COR-L47 (cell line): ENCODE measurements at regions not wholly inside any gene's neighbourhood (a gene's known extent, or its start where the extent isn't known, plus 50 kb on each side); places are given as distances from the start of the nearest gene placed in this dataset.
"Not testable (repeated sequence)": the region's sequence is repeated elsewhere in the genome, so short reads cannot be mapped to it uniquely, and the experiment has no call there.

Experiments
- DNase-seq: peaks from one replicate; lab custom pipeline; 2025; lab: John Stamatoyannopoulos, UW

GRCh38 chr12:112616469-112617152 lies 174.9 kb upstream of the RPH3A start:
- no peak for DNase-seq

GRCh38 chr12:112617153-112617505 lies 174.4 kb upstream of the RPH3A start:
- no peak for DNase-seq

GRCh38 chr12:112627851-112628250 lies 163.7 kb upstream of the RPH3A start:
- no peak for DNase-seq

- not testable (repeated sequence) for DNase-seq
Measured at GRCh38 chr12:112631974-112632373, 159.6 kb upstream of the RPH3A start.

GRCh38 chr12:112635036-112635435 lies 156.5 kb upstream of the RPH3A start:
- DNase-seq = no peak

- DNase-seq = no peak
Measured at GRCh38 chr12:112638420-112638819, 153.1 kb upstream of the RPH3A start.

GRCh38 chr12:112645586-112645985 lies 146.0 kb upstream of the RPH3A start:
- DNase-seq = no peak

- no peak for DNase-seq
Measured at GRCh38 chr12:112656141-112656540, 135.4 kb upstream of the RPH3A start.

GRCh38 chr12:112664569-112664968 lies 127.0 kb upstream of the RPH3A start:
- DNase-seq = no peak

GRCh38 chr12:112665958-112666357 lies 125.6 kb upstream of the RPH3A start:
- no peak for DNase-seq

- no peak for DNase-seq
Measured at GRCh38 chr12:112671564-112671963, 120.0 kb upstream of the RPH3A start.

- DNase-seq = no peak
Measured at GRCh38 chr12:112674539-112674938, 117.0 kb upstream of the RPH3A start.

- no peak for DNase-seq
Measured at GRCh38 chr12:112676507-112676906, 115.0 kb upstream of the RPH3A start.

GRCh38 chr12:112677050-112677765 lies 114.3 kb upstream of the RPH3A start:
- no peak for DNase-seq

- DNase-seq = no peak
Measured at GRCh38 chr12:112680993-112681392, 110.6 kb upstream of the RPH3A start.

GRCh38 chr12:112682586-112682985 lies 109.0 kb upstream of the RPH3A start:
- no peak for DNase-seq

- no peak for DNase-seq
Measured at GRCh38 chr12:112684742-112685141, 106.8 kb upstream of the RPH3A start.

- no peak for DNase-seq
Measured at GRCh38 chr12:112685321-112685720, 106.2 kb upstream of the RPH3A start.

GRCh38 chr12:112686373-112686772 lies 105.2 kb upstream of the RPH3A start:
- no peak for DNase-seq

GRCh38 chr12:112694065-112694464 lies 97.5 kb upstream of the RPH3A start:
- no peak for DNase-seq

- not testable (repeated sequence) for DNase-seq
Measured at GRCh38 chr12:112697441-112697840, 94.1 kb upstream of the RPH3A start.

GRCh38 chr12:112705037-112705632 lies 86.4 kb upstream of the RPH3A start:
- DNase-seq = no peak

GRCh38 chr12:112710414-112710813 lies 81.1 kb upstream of the RPH3A start:
- DNase-seq = no peak
